ENCODE measurements at regions not wholly inside any gene's neighbourhood (a gene's known extent, or its start where the extent isn't known, plus 50 kb on each side); places are given as distances from the start of the nearest gene placed in this dataset.
"Not testable (repeated sequence)": the region's sequence is repeated elsewhere in the genome, so short reads cannot be mapped to it uniquely, and the experiment has no call there.

GRCh38 chr11:25649220-25649619 is 682.7 kb upstream of the ANO3 start:
- not testable (repeated sequence) for DNase-seq

- DNase-seq: no peak
Measured at GRCh38 chr11:25650319-25650718, 681.6 kb upstream of the ANO3 start.

GRCh38 chr11:25655636-25656035 is 676.3 kb upstream of the ANO3 start:
- DNase-seq: no peak

- DNase-seq: no peak
Measured at GRCh38 chr11:25658916-25659315, 673.0 kb upstream of the ANO3 start.

GRCh38 chr11:25659706-25660105 is 672.2 kb upstream of the ANO3 start:
- no peak for DNase-seq

GRCh38 chr11:25667871-25668270 is 664.1 kb upstream of the ANO3 start:
- no peak for DNase-seq

- DNase-seq: no peak
Measured at GRCh38 chr11:25691959-25692358, 640.0 kb upstream of the ANO3 start.

GRCh38 chr11:25702417-25702816 is 629.5 kb upstream of the ANO3 start:
- no peak for DNase-seq

GRCh38 chr11:25710975-25711374 is 621.0 kb upstream of the ANO3 start:
- DNase-seq: no peak

GRCh38 chr11:25727944-25728343 is 604.0 kb upstream of the ANO3 start:
- no peak for DNase-seq

GRCh38 chr11:25730230-25730629 is 601.7 kb upstream of the ANO3 start:
- DNase-seq: no peak

- DNase-seq: no peak
Measured at GRCh38 chr11:25733777-25734176, 598.2 kb upstream of the ANO3 start.

GRCh38 chr11:25734591-25735211 is 597.2 kb upstream of the ANO3 start:
- DNase-seq: no peak

GRCh38 chr11:25737071-25737675 is 594.8 kb upstream of the ANO3 start:
- no peak for DNase-seq

- no peak for DNase-seq
Measured at GRCh38 chr11:25741886-25742285, 590.0 kb upstream of the ANO3 start.

- no peak for DNase-seq
Measured at GRCh38 chr11:25742800-25743199, 589.1 kb upstream of the ANO3 start.

GRCh38 chr11:25755381-25755780 is 576.5 kb upstream of the ANO3 start:
- no peak for DNase-seq

GRCh38 chr11:25755918-25756584 is 575.9 kb upstream of the ANO3 start:
- DNase-seq: no peak

GRCh38 chr11:25758145-25758661 is 573.7 kb upstream of the ANO3 start:
- no peak for DNase-seq

- DNase-seq: no peak
Measured at GRCh38 chr11:25766332-25767015, 565.5 kb upstream of the ANO3 start.

- no peak for DNase-seq
Measured at GRCh38 chr11:25769287-25769686, 562.6 kb upstream of the ANO3 start.

- no peak for DNase-seq
Measured at GRCh38 chr11:25771605-25772004, 560.3 kb upstream of the ANO3 start.

GRCh38 chr11:25775603-25776002 is 556.3 kb upstream of the ANO3 start:
- DNase-seq: no peak

GRCh38 chr11:25776238-25776637 is 555.7 kb upstream of the ANO3 start:
- no peak for DNase-seq
